GM03348 (cell line): ENCODE measurements at regions not wholly inside any gene's neighbourhood (a gene's known extent, or its start where the extent isn't known, plus 50 kb on each side); places are given as distances from the start of the nearest gene placed in this dataset.
"Not testable (repeated sequence)": the region's sequence is repeated elsewhere in the genome, so short reads cannot be mapped to it uniquely, and the experiment has no call there.

Source experiments
- DNase-seq: peaks from one replicate; pipeline ENCODE4 v3.0.0; 2012; ENCODE audit warnings: low spot score

GRCh38 chr9:119758241-119758640 is 389.0 kb upstream of the BRINP1 start:
- DNase-seq, result no peak

GRCh38 chr9:119739476-119739875 is 370.2 kb upstream of the BRINP1 start:
- DNase-seq, result no peak

GRCh38 chr9:119736491-119737454 is 367.5 kb upstream of the BRINP1 start:
- DNase-seq, result no peak

- DNase-seq, result no peak
Measured at GRCh38 chr9:119727988-119728387, 358.8 kb upstream of the BRINP1 start.

- DNase-seq, result no peak
Measured at GRCh38 chr9:119726035-119726434, 356.8 kb upstream of the BRINP1 start.

GRCh38 chr9:119722384-119722783 is 353.1 kb upstream of the BRINP1 start:
- no peak for DNase-seq

- no peak for DNase-seq
Measured at GRCh38 chr9:119712325-119712724, 343.1 kb upstream of the BRINP1 start.

GRCh38 chr9:119709431-119709830 is 340.2 kb upstream of the BRINP1 start:
- no peak for DNase-seq

- DNase-seq, result no peak
Measured at GRCh38 chr9:119707228-119707845, 338.1 kb upstream of the BRINP1 start.

GRCh38 chr9:119701651-119702050 is 332.4 kb upstream of the BRINP1 start:
- no peak for DNase-seq

GRCh38 chr9:119698535-119698934 is 329.3 kb upstream of the BRINP1 start:
- DNase-seq, result no peak

GRCh38 chr9:119697996-119698395 is 328.8 kb upstream of the BRINP1 start:
- DNase-seq, result no peak

- DNase-seq, result peak; percentile 5
Measured at GRCh38 chr9:119689879-119690278, 320.6 kb upstream of the BRINP1 start.

- no peak for DNase-seq
Measured at GRCh38 chr9:119688547-119688946, 319.3 kb upstream of the BRINP1 start.

GRCh38 chr9:119677811-119678505 is 308.7 kb upstream of the BRINP1 start:
- DNase-seq, result no peak

- DNase-seq, result no peak
Measured at GRCh38 chr9:119675951-119676350, 306.7 kb upstream of the BRINP1 start.

GRCh38 chr9:119672763-119673162 is 303.5 kb upstream of the BRINP1 start:
- not testable (repeated sequence) for DNase-seq

GRCh38 chr9:119667916-119668315 is 298.7 kb upstream of the BRINP1 start:
- DNase-seq, result no peak

- no peak for DNase-seq
Measured at GRCh38 chr9:119667163-119667562, 297.9 kb upstream of the BRINP1 start.

- no peak for DNase-seq
Measured at GRCh38 chr9:119662329-119662728, 293.1 kb upstream of the BRINP1 start.

GRCh38 chr9:119652931-119653330 is 283.7 kb upstream of the BRINP1 start:
- DNase-seq, result no peak

GRCh38 chr9:119649205-119649604 is 280.0 kb upstream of the BRINP1 start:
- no peak for DNase-seq
